H9 (cell line): ENCODE measurements at regions not wholly inside any gene's neighbourhood (a gene's known extent, or its start where the extent isn't known, plus 50 kb on each side); places are given as distances from the start of the nearest gene placed in this dataset.

Experiments
- DNase-seq: peaks from one replicate; pipeline ENCODE4 v3.0.0-alpha.2; 2017
- H2AFZ ChIP-seq: one replicate; pipeline ENCODE4 v1.6.1; 2013; ENCODE audit warnings: mild to moderate bottlenecking, low read length, control low read depth, moderate library complexity
- H2AK5ac ChIP-seq: 2 replicates; pipeline ENCODE4 v1.6.1; 2013; ENCODE audit warnings: low read length, control low read depth, mixed read lengths; ENCODE audit not compliant: insufficient read length
- H2BK120ac ChIP-seq: one replicate; pipeline ENCODE4 v1.6.1; 2013; ENCODE audit warnings: low read depth, mild to moderate bottlenecking, low read length, control low read depth, inconsistent platforms; ENCODE audit not compliant: poor library complexity, severe bottlenecking
- H2BK12ac ChIP-seq: 2 replicates; pipeline ENCODE4 v1.6.1; 2013; ENCODE audit warnings: low read length, control low read depth, mixed read lengths, low read depth; ENCODE audit not compliant: insufficient read length
- H2BK15ac ChIP-seq: 2 replicates; pipeline ENCODE4 v1.6.1; 2013; ENCODE audit warnings: low read depth, low read length, control low read depth
- H2BK20ac ChIP-seq: one replicate; pipeline ENCODE4 v1.6.1; 2013; ENCODE audit warnings: low read depth, mild to moderate bottlenecking, low read length, control low read depth, inconsistent platforms; ENCODE audit not compliant: poor library complexity, severe bottlenecking
- H2BK5ac ChIP-seq: 2 replicates; pipeline ENCODE4 v1.6.1; 2013; ENCODE audit warnings: low read length, control low read depth, mixed read lengths; ENCODE audit not compliant: insufficient read length
- H3K14ac ChIP-seq: 2 replicates; pipeline ENCODE4 v1.6.1; 2013; ENCODE audit warnings: low read length, control low read depth; ENCODE audit not compliant: insufficient read depth
- H3K18ac ChIP-seq: 2 replicates; pipeline ENCODE4 v1.6.1; 2013; ENCODE audit warnings: low read depth, mild to moderate bottlenecking, mixed read lengths, low read length, control low read depth; ENCODE audit not compliant: insufficient read length
- H3K23ac ChIP-seq: 2 replicates; pipeline ENCODE4 v1.6.1; 2013; ENCODE audit warnings: low read length, control low read depth, mixed read lengths, low read depth; ENCODE audit not compliant: insufficient read length
- H3K23me2 ChIP-seq: 2 replicates; pipeline ENCODE4 v1.6.1; 2013; ENCODE audit warnings: low read depth, mild to moderate bottlenecking, mixed read lengths, low read length, control low read depth; ENCODE audit not compliant: insufficient read length, poor library complexity, severe bottlenecking
- H3K27ac ChIP-seq: 2 replicates; pipeline ENCODE4 v1.5.1; 2013; ENCODE audit warnings: low read length, control low read depth, mixed read lengths, low read depth; ENCODE audit not compliant: insufficient read length
- H3K27me3 ChIP-seq: 2 replicates; pipeline ENCODE4 v1.6.1; 2013; ENCODE audit warnings: low read length, control low read depth, inconsistent platforms; ENCODE audit not compliant: insufficient read depth
- H3K4ac ChIP-seq: 2 replicates; pipeline ENCODE4 v1.6.1; 2013; ENCODE audit warnings: low read depth, mild to moderate bottlenecking, control low read depth, inconsistent platforms, low read length, moderate library complexity
- H3K4me1 ChIP-seq: 2 replicates; pipeline ENCODE4 v1.6.1; 2013; ENCODE audit warnings: low read length, control low read depth, inconsistent platforms; ENCODE audit not compliant: insufficient read depth
- H3K4me2 ChIP-seq: 2 replicates; pipeline ENCODE4 v1.6.1; 2013; ENCODE audit warnings: low read length, control low read depth, mixed read lengths; ENCODE audit not compliant: insufficient read length, insufficient read depth
- H3K56ac ChIP-seq: 2 replicates; pipeline ENCODE4 v1.6.1; 2013; ENCODE audit warnings: low read depth, mild to moderate bottlenecking, mixed read lengths, low read length, control low read depth; ENCODE audit not compliant: insufficient read length
- H3K79me1 ChIP-seq: 2 replicates; pipeline ENCODE4 v1.6.1; 2013; ENCODE audit warnings: low read depth, mild to moderate bottlenecking, moderate library complexity, low read length, control low read depth, inconsistent platforms; ENCODE audit not compliant: insufficient read depth, poor library complexity, severe bottlenecking
- H3K79me2 ChIP-seq: 2 replicates; pipeline ENCODE4 v1.6.1; 2013; ENCODE audit warnings: low read length, control low read depth, inconsistent platforms; ENCODE audit not compliant: insufficient read depth
- H3K9ac ChIP-seq: 2 replicates; pipeline ENCODE4 v1.6.1; 2013; ENCODE audit warnings: low read length, control low read depth, mixed read lengths; ENCODE audit not compliant: insufficient read length; ENCODE audit errors: extremely low read depth
- H3K9me3 ChIP-seq: one replicate; pipeline ENCODE4 v1.6.1; 2013; ENCODE audit warnings: low read depth, low read length, inconsistent platforms; ENCODE audit not compliant: control insufficient read depth
- H3T11ph ChIP-seq: one replicate; pipeline ENCODE4 v1.6.1; 2013; ENCODE audit warnings: mild to moderate bottlenecking, low read length, control low read depth, inconsistent platforms
- H4K20me1 ChIP-seq: one replicate; pipeline ENCODE4 v1.6.1; 2013; ENCODE audit not compliant: control insufficient read depth, insufficient read length, insufficient read depth
- H4K5ac ChIP-seq: 2 replicates; pipeline ENCODE4 v1.6.1; 2013; ENCODE audit warnings: low read depth, mild to moderate bottlenecking, mixed read lengths, low read length, control low read depth; ENCODE audit not compliant: insufficient read length
- H4K8ac ChIP-seq: replicated peaks from 2 replicates; pipeline ENCODE4 v1.6.1; 2013; ENCODE audit warnings: low read length, control low read depth, mixed read lengths, low read depth; ENCODE audit not compliant: insufficient read length
- H4K91ac ChIP-seq: 2 replicates; pipeline ENCODE4 v1.6.1; 2013; ENCODE audit warnings: low read depth, mild to moderate bottlenecking, moderate library complexity, mixed read lengths, low read length, control low read depth; ENCODE audit not compliant: insufficient read length
- H3K27ac Mint-ChIP-seq, 3 experiments: 2 replicates in 2 of 3; 3 replicates in 1 of 3; pipeline ENCODE4 v1.8.0; 2020 to 2021; ENCODE audit warnings: mixed read lengths in 3 of 3, mild to moderate bottlenecking in 1 of 3, moderate library complexity in 1 of 3
- H3K27me3 Mint-ChIP-seq: 2 replicates; pipeline ENCODE4 v1.8.0; 2021; ENCODE audit warnings: low read depth, mild to moderate bottlenecking, moderate library complexity, mixed read lengths
- H3K36me3 Mint-ChIP-seq, 3 experiments: 2 replicates in 2 of 3; 3 replicates in 1 of 3; pipeline ENCODE4 v1.8.0; 2020 to 2021; ENCODE audit warnings: low read depth in 3 of 3, mixed read lengths in 3 of 3; ENCODE audit not compliant: insufficient read depth in 1 of 3
- H3K4me1 Mint-ChIP-seq, 2 experiments: 2 replicates each; pipeline ENCODE4 v1.8.0; 2020; ENCODE audit warnings: mixed read lengths in 2 of 2
- H3K4me3 Mint-ChIP-seq, 2 experiments: 2 replicates in 1 of 2; 3 replicates in 1 of 2; pipeline ENCODE4 v1.8.0; 2020 to 2021; ENCODE audit warnings: mild to moderate bottlenecking in 2 of 2, mixed read lengths in 2 of 2, moderate library complexity in 1 of 2
- H3K9me3 Mint-ChIP-seq, 2 experiments: 2 replicates in 1 of 2; 3 replicates in 1 of 2; pipeline ENCODE4 v1.8.0; 2020; ENCODE audit warnings: mild to moderate bottlenecking in 2 of 2, mixed read lengths in 2 of 2, moderate library complexity in 1 of 2
- WGBS: extraction: QIAGEN DNeasy Blood & Tissue Kit; methylation state at CpG from one replicate; pipeline ENCODE4 v1.1.7; 2013; ENCODE audit warnings: missing lambda C conversion rate, low lambda C conversion rate, mixed read lengths; ENCODE audit not compliant: insufficient read length; ENCODE audit errors: extremely low coverage; 5-methylcytosine and 5-hydroxymethylcytosine counted together
- TF ChIP-seq, protein P1 (sequence below): fragments of 200-600 bp; sonication (generic); conservative IDR thresholded peaks from 3 replicates; pipeline ENCODE4 v1.8.0; 2021; ENCODE audit warnings: antibody characterized with exemption, mild to moderate bottlenecking

DNA sequence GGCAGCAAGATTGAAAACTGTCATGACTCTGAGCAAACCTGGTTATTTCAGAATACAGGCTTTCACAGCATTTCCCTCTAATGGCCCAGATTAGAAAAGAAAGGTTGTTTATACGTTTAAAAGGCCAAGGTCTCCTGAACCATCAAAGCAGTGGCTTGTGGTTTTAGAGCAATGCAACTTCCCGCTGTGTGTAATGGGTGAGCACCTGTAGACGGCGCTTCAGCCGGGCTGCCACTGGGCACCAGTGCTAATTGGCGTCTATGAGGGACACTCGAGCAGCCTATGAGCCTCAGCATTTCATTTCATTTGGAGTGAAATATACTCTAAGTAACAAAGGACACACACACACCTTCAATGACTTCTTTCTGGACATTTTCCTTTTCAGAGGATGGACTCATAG lies 671.0 kb upstream of the FZD8 start:
- no peak overlapping the region for H3K4ac ChIP-seq
- no peak overlapping the region; a peak in 1 of 7 replicates for H3K27ac Mint-ChIP-seq
- TF ChIP-seq, protein P1, sequence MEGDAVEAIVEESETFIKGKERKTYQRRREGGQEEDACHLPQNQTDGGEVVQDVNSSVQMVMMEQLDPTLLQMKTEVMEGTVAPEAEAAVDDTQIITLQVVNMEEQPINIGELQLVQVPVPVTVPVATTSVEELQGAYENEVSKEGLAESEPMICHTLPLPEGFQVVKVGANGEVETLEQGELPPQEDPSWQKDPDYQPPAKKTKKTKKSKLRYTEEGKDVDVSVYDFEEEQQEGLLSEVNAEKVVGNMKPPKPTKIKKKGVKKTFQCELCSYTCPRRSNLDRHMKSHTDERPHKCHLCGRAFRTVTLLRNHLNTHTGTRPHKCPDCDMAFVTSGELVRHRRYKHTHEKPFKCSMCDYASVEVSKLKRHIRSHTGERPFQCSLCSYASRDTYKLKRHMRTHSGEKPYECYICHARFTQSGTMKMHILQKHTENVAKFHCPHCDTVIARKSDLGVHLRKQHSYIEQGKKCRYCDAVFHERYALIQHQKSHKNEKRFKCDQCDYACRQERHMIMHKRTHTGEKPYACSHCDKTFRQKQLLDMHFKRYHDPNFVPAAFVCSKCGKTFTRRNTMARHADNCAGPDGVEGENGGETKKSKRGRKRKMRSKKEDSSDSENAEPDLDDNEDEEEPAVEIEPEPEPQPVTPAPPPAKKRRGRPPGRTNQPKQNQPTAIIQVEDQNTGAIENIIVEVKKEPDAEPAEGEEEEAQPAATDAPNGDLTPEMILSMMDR: no peak

More for the DNA sequence above, 671.0 kb upstream of the FZD8 start:
- H3K4me1 ChIP-seq: no peaks in the 10 kb centered on the region
- no peak overlapping the region for H3K9ac ChIP-seq
- no peaks in the 10 kb centered on the region for H3K9me3 ChIP-seq
- H3K23me2 ChIP-seq: no peaks in the 10 kb centered on the region
- H2AK5ac ChIP-seq: no peak overlapping the region
- H4K5ac ChIP-seq: no peak overlapping the region
- H4K8ac ChIP-seq: no peak overlapping the region
- H3K9me3 Mint-ChIP-seq: peaks cover 0 to 2% of the 10 kb centered on the region in 2 experiments; a peak in 1 of 5 replicates
- H2BK12ac ChIP-seq: no peak overlapping the region
- H2BK15ac ChIP-seq: no peak overlapping the region
- H3K4me1 Mint-ChIP-seq: no peaks in the 10 kb centered on the region
- H3K27me3 Mint-ChIP-seq: no peaks in the 10 kb centered on the region
- H3K56ac ChIP-seq: no peak overlapping the region
- no peak overlapping the region for H2BK120ac ChIP-seq
- H3K36me3 Mint-ChIP-seq: no peaks in the 10 kb centered on the region; a peak in 2 of 7 replicates
- H4K20me1 ChIP-seq: no peaks in the 10 kb centered on the region
- no peak overlapping the region for H4K91ac ChIP-seq
- no CpG with 5 or more reads among the region's 7 CpGs for WGBS
- no peak overlapping the region for H3K14ac ChIP-seq
- no peak overlapping the region for H3K23ac ChIP-seq
- no peak overlapping the region for H2BK5ac ChIP-seq
- no peak overlapping the region for H3K4me2 ChIP-seq
- H3K27ac ChIP-seq: no peak overlapping the region
- DNase-seq: no peak
- no peak overlapping the region for H2BK20ac ChIP-seq
- no peak overlapping the region for H3K4me3 Mint-ChIP-seq
- no peak overlapping the region for H2AFZ ChIP-seq
- H3T11ph ChIP-seq: no peak overlapping the region
- H3K79me2 ChIP-seq: no peaks in the 10 kb centered on the region
- H3K18ac ChIP-seq: no peak overlapping the region
- H3K79me1 ChIP-seq: no peaks in the 10 kb centered on the region
- H3K27me3 ChIP-seq: no peaks in the 10 kb centered on the region
